ENCODE measurements at regions not wholly inside any gene's neighbourhood (a gene's known extent, or its start where the extent isn't known, plus 50 kb on each side); places are given as distances from the start of the nearest gene placed in this dataset.
"Not testable (repeated sequence)": the region's sequence is repeated elsewhere in the genome, so short reads cannot be mapped to it uniquely, and the experiment has no call there.

- no peak for DNase-seq
These were observed 208.5 kb upstream of the FN1 start for GRCh38 chr2:215644233-215644897.

DNA sequence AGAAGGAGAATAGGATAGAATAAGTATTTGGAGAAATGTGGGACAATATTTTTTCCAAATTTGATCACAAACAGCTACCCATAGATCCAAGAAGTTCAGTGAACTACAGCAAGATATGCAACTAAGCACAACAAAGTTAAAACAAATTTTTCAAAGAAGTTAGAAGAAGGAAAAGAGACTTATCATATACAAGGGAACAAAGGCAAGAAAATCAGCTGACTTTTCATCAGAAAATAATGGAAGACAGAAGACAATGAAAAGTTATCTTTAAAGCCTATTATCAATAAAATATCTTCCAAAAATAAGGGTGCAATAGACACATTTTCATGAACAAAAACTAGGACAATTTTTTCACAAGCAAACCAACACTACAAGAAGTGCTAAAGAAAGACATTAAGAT lies 202.8 kb upstream of the FN1 start:
- no peak for DNase-seq

- no peak for DNase-seq
These were observed 201.8 kb upstream of the FN1 start for GRCh38 chr2:215637651-215638050.

GRCh38 chr2:215636816-215637215 lies 200.9 kb upstream of the FN1 start:
- no peak for DNase-seq

DNA sequence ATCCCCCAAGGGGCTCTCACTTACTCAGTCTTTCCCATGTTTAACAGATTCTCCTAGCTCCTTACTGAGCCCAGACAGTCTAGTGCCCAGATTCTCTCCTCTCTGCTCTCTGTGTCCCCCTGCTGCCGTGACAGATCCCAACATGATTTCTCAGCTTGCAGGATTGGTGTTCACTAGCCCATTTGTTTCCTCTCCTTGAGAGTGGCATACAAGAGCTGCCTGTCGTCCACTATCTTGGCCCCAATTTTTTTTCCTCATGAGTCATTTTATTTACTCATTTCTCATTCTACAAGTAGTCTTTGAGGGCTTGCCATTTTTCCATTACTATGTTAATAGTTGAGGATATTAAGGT lies 199.9 kb upstream of the FN1 start:
- DNase-seq = no peak

- DNase-seq = no peak
These were observed 199.4 kb upstream of the FN1 start for GRCh38 chr2:215635071-215635787.

GRCh38 chr2:215633360-215633759 lies 197.5 kb upstream of the FN1 start:
- DNase-seq = no peak

DNA sequence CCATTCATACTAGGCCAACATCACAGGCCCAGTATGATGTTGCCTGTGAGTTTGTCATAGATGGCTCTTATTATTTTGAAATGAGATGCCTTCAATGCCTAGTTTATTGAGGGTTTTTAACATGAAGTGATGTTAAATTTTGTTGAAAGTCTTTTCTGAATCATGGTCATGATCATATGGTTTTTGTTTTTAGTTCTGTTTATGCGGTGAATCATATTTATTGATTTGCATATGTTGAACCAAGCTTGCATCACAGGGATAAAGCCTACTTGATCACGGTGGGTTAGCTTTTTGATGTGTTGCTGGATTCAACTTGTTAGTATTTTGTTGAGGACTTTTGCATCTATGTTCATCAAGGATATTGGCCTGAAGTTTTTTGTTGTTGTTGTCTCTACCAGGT lies 195.8 kb upstream of the FN1 start:
- no peak for DNase-seq

- not testable (repeated sequence) for DNase-seq
These were observed 194.9 kb upstream of the FN1 start for GRCh38 chr2:215630796-215631195.

- no peak for DNase-seq
These were observed 191.9 kb upstream of the FN1 start for GRCh38 chr2:215627771-215628170.

DNA sequence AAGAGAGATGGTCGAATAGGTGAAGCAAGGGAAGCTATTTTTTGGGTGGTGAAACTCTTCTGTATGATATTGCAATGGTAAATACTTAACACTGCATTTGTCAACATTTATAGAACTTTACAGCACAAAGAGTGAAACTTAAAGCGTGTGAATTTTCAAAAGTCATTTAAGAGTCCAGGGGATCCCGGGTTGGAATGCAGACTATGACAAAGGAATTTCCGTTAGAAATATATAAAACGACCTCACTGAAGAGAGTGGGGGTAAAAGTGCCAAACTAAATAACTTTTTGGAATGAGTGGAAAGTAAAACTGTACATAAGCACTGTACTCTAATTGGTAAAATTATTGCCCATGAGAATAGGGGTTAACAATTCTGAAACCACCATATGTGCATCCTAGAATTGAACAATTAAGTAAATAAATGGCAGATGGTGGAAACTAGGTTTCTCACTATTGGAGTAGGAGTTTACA lies 191.0 kb upstream of the FN1 start:
- DNase-seq = no peak

GRCh38 chr2:215626063-215626462 lies 190.2 kb upstream of the FN1 start:
- no peak for DNase-seq

- no peak for DNase-seq
These were observed 189.3 kb upstream of the FN1 start for GRCh38 chr2:215625207-215625606.

GRCh38 chr2:215624423-215624829 lies 188.6 kb upstream of the FN1 start:
- no peak for DNase-seq

- no peak for DNase-seq
These were observed 187.0 kb upstream of the FN1 start for GRCh38 chr2:215622837-215623236.

DNA sequence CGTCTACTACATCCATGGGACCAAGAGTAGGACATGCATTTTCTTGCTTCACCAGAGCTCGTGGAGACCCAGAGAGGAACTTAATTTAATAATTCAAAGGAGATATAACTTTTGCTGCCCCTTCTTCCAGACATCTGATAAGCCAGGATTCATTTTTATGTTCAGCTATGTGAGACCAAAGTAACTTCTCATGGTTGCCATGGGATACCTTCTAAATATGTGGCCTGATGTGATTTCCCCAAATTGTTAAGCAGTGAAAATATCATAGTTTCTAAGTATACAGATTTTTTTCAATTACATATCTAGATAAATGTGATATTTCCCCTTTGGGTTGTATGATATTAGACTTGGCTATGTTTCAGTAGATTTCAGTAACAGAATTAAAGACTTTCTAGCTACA lies 185.5 kb upstream of the FN1 start:
- DNase-seq = no peak

- DNase-seq = no peak
These were observed 184.7 kb upstream of the FN1 start for GRCh38 chr2:215620528-215620927.

DNA sequence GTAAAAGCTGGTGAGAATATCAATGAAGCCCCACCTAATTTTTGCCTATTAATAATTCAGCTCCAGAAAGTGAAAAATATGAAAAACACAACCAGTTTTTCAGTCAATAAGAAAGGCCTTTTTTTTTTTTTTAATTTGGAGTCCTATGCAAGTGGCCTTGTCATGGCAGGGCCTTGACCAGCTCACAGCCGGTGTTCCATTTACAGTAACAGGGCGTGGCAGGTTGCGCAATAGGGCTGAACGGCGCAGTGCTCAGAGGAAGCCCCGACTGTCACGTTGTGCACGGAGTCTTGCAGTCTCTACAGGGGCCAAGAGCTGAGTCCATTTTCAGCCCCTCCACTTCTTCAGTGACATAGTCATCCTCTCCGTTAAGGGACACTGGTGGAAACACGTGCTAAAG lies 184.1 kb upstream of the FN1 start:
- no peak for DNase-seq

DNA sequence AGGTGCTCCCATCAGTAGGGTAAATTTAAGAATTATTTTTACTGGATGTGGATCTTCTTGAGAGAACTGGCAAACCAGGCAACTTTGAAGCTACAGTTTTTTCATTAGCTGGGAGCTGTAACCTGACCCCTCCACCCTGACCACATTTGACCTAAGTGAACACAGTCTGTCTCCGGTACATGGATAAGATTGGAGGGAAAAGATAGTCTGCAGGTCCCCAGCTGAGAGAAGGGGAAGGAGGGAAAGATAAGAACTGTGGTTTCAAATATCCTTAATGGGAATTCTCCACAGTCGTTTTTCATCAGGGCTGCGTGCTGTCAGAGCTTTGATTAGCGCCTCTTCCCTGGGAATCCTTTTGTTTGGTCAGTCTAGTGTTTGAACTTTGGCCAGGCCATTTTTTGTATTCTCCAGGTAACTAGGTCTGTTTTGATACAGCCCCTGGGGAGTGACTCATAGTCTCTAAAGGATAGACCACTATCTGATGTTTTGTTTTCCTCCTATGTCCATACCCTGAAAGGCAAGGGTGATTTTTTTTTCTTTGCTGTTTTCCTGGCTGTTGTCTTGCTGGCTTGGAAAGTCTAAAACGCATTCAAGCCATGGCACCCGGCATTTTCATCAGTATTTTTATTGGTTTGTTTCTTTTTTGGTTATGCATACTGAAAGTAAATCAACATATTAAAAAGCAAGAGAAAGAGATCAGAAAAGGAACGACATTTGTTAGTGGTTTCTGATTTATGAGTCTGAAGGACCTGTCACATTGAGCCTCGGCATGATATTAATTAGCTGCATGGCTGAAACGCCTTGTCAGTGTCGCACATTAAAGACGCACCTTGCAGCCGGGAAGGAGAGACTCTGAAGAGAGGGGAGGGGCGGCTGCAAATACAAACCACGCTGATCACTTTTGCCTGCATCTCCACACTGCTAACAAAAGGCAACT lies 183.4 kb upstream of the FN1 start:
- no peak for DNase-seq

DNA sequence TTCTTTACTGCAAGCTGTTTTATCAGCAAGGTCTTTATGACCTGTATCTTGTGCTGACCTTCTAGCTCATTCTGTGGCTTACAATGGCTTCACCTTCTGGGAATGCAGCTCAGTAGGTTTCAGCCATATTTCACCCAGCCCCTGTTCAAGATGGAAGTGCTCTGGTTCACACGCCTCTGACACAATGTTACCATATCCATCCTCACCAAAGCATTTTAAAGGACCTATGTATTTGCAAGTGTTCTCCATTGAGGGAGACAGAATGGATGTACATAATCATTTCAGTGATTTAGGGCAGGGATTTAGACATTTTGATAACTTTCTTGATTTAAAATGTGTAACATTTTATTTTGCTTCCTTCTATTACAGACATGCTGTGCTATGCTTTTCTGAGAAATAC lies 182.3 kb upstream of the FN1 start:
- no peak for DNase-seq

DNA sequence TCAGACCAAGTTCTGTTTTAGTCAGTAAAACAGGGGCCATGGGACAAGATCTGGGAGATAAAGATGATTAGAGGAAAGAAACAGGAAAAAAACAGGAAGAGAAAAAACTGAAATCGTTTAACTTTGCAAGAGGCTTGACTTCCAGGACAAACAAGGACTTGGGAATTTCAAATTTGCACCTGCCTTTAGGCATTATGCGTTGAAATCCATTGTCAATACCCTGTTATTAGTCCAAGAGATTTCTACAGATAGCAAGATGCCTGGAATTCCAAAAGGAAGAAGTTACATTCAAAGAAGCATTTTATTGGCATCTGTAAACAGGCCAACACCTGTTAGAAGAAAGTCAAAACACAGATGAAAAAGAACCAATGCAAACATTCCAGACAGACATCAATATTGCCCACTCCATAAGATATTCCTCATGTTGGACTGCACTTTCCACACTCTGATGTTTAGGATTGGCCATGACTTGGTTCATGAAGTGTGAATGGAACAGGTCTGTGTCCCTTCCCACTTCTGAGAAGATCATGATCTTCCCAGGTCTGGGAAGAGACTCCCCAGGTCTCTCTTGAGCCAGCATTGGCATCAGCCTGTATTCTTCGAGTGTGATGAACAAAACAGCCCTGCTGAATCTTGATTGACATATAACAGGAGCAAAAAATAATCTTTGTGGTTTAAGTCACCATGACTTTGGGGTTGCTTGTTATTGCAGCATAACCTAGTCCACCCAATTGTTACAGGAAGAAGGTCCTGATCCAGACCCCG lies 181.4 kb upstream of the FN1 start:
- no peak for DNase-seq

DNA sequence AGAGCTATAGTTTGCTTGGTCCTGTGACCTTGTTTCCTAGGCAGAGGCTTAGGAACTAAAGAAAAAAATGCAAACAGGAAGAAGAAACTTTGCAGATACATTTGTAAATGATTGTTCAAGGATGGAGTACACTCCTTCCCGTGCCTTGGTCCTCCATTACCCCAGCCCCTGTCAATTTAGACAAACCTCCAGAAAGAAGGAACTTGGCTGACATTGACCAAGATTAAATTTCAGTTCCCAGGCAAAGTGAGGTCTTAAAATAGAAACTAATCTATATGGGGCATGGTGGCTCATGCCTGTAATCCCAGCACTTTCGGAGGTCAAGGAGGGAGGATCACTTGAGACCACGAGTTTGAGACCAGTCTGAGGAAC lies 179.9 kb upstream of the FN1 start:
- DNase-seq = no peak

All from NCI-H2081 treated with DMSO at 0.1 percent for 48 hours (cell line).